LNCAP (cell line): ENCODE measurements at regions not wholly inside any gene's neighbourhood (a gene's known extent, or its start where the extent isn't known, plus 50 kb on each side); places are given as distances from the start of the nearest gene placed in this dataset.

Source experiments
- CTCF ChIP-seq: fragments of 450-650 bp; IDR thresholded peaks from 2 replicates; pipeline ENCODE4 v1.5.1; 2017; ENCODE audit warnings: mild to moderate bottlenecking

GRCh38 chr7:113179313-113179712, 61.0 kb upstream of the SMIM30 start:
- TF ChIP-seq CTCF: no peak

- no peak for TF ChIP-seq CTCF
These were observed 58.5 kb upstream of the SMIM30 start for GRCh38 chr7:113176836-113177235.

- TF ChIP-seq CTCF: no peak
These were observed 57.3 kb upstream of the SMIM30 start for GRCh38 chr7:113175525-113176104.

GRCh38 chr7:113172726-113173125, 54.4 kb upstream of the SMIM30 start:
- TF ChIP-seq CTCF: no peak

GRCh38 chr7:113170591-113170990, 52.2 kb upstream of the SMIM30 start:
- no peak for TF ChIP-seq CTCF
